ENCODE measurements at regions not wholly inside any gene's neighbourhood (a gene's known extent, or its start where the extent isn't known, plus 50 kb on each side); places are given as distances from the start of the nearest gene placed in this dataset.

DNA sequence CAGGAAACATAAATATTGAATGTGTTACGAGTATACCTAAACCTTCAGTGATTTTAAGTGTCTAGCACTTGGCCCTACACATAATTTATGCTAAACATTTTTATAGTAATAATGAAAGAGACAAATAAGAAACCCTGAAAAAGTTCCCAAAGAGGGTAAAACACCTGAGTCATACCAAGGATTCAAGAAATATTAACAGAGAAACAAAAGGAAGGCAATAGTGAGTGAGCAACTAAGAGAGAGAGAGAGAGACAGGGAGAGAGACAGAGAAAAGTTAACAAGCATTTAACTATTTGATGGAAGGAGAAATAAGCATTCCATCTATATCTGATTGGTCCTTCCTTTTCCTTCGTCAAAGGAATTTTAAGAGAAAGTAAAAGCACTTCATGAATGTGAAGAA, 743.6 kb upstream of the POU3F4 start:
- H2BK120ac ChIP-seq (ENCODE audit: insufficient read depth, low read length, poor library complexity): no peak overlapping the region
- H2AFZ ChIP-seq (ENCODE audit: insufficient read depth, low read length, poor library complexity): no peak overlapping the region
- H3K23ac ChIP-seq (ENCODE audit: low read length): no peak overlapping the region
- H3K4ac ChIP-seq (ENCODE audit: low read depth, low read length): no peak overlapping the region
- H2BK12ac ChIP-seq (ENCODE audit: low read length): no peak overlapping the region
- H4K12ac ChIP-seq (ENCODE audit: low read depth, low read length): no peak overlapping the region
- no peak overlapping the region for H3K4me2 ChIP-seq (ENCODE audit: low read length)
- H3K18ac ChIP-seq (ENCODE audit: low read length): no peak overlapping the region
- no peak overlapping the region for H3K9ac ChIP-seq (ENCODE audit: low read length)
- H3K14ac ChIP-seq (ENCODE audit: low read length): no peak overlapping the region
- WGBS (ENCODE audit: extremely low coverage, insufficient coverage, insufficient read length): no CpG with 5 or more reads among the region's 2 CpGs
- no peak overlapping the region for H2BK5ac ChIP-seq (ENCODE audit: low read depth, low read length, poor library complexity)
- no peak overlapping the region for H3K27ac ChIP-seq (ENCODE audit: low read depth, low read length)
- no peak overlapping the region for H2AK5ac ChIP-seq (ENCODE audit: low read length)
- H3K9me3 ChIP-seq (ENCODE audit: insufficient read depth, low read depth, low read length): no peaks in the 10 kb centered on the region
- no peaks in the 10 kb centered on the region for H3K79me2 ChIP-seq (ENCODE audit: control insufficient read depth, insufficient read depth, low read length, poor library complexity)
- H3K36me3 ChIP-seq (ENCODE audit: control insufficient read depth in 1 of 2, insufficient read depth in 2 of 2, low read length in 2 of 2): no peaks in the 10 kb centered on the region
- H3K79me1 ChIP-seq (ENCODE audit: low read length): no peaks in the 10 kb centered on the region
- no peak overlapping the region for H4K8ac ChIP-seq (ENCODE audit: low read depth, low read length)
- no peak overlapping the region for H3K4me3 ChIP-seq (ENCODE audit: low read depth, low read length)
- no peaks in the 10 kb centered on the region for H3K4me1 ChIP-seq (ENCODE audit: control insufficient read depth in 1 of 2, insufficient read depth in 2 of 2, low read length in 2 of 2)
- no peaks in the 10 kb centered on the region for H3K27me3 ChIP-seq (ENCODE audit: insufficient read depth, low read length)
- no peak overlapping the region for H4K91ac ChIP-seq (ENCODE audit: low read depth, low read length)
- no peak for DNase-seq

DNA sequence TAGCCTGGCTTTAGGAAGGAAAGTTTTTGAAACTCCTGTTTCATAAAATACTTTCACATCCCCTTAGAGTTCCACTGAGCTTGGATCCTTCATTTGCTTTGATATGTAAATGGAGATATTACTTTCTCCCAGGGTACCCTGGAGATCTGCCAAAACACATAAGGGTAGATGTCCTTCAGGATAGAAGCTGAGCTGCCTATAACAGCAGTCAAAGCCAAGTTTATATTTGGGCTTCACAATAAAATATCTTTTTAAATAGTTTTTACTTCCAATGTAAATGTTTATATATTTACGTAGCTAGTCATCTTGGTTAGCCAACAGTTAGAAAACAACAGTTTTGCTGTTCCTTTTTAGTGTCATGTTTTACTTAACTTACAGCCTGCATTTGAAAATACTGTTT, 742.3 kb upstream of the POU3F4 start:
- Histone ChIP-seq H3K23ac (ENCODE audit: low read length) (no peak overlapping the region), H3K4me1 (ENCODE audit: control insufficient read depth in 1 of 2, insufficient read depth in 2 of 2, low read length in 2 of 2) (no peaks in the 10 kb centered on the region), H3K79me1 (ENCODE audit: low read length) (no peaks in the 10 kb centered on the region), H3K4me3 (ENCODE audit: low read depth, low read length) (no peak overlapping the region), H3K27me3 (ENCODE audit: insufficient read depth, low read length) (no peaks in the 10 kb centered on the region), H2AFZ (ENCODE audit: insufficient read depth, low read length, poor library complexity) (no peak overlapping the region), H3K14ac (ENCODE audit: low read length) (no peak overlapping the region), H4K12ac (ENCODE audit: low read depth, low read length) (no peak overlapping the region), H3K36me3 (ENCODE audit: control insufficient read depth in 1 of 2, insufficient read depth in 2 of 2, low read length in 2 of 2) (no peaks in the 10 kb centered on the region), H2BK120ac (ENCODE audit: insufficient read depth, low read length, poor library complexity) (no peak overlapping the region), H3K27ac (ENCODE audit: low read depth, low read length) (no peak overlapping the region), H3K4me2 (ENCODE audit: low read length) (no peak overlapping the region), H3K4ac (ENCODE audit: low read depth, low read length) (no peak overlapping the region), H4K91ac (ENCODE audit: low read depth, low read length) (no peak overlapping the region), H4K8ac (ENCODE audit: low read depth, low read length) (no peak overlapping the region), H3K9me3 (ENCODE audit: insufficient read depth, low read depth, low read length) (no peaks in the 10 kb centered on the region), H3K18ac (ENCODE audit: low read length) (no peak overlapping the region), H2BK5ac (ENCODE audit: low read depth, low read length, poor library complexity) (no peak overlapping the region), H2BK12ac (ENCODE audit: low read length) (no peak overlapping the region), H3K9ac (ENCODE audit: low read length) (no peak overlapping the region), H3K79me2 (ENCODE audit: control insufficient read depth, insufficient read depth, low read length, poor library complexity) (no peaks in the 10 kb centered on the region), H2AK5ac (ENCODE audit: low read length) (no peak overlapping the region)
- no CpG with 5 or more reads among the region's 1 CpG for WGBS (ENCODE audit: extremely low coverage, insufficient coverage, insufficient read length)
- no peak for DNase-seq

DNA sequence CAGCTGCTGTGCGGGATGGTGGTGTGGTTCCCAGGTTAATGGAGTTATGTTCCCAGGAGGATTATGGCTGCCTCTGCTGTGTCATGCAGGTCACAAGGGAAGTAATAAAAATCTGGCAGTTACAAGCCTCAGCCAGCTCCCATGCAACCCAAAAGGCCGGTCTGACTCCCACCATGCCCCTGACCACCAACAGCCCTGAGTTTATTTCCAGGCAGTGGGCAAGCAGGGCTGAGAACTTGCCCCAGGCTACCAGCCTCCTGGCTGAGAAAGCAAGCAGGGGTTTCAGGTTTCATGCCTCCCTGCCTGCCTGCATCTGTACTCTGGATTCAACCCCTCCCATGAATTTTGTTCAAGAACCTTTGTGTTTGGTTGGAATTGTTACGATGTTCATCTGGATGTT, 732.7 kb upstream of the POU3F4 start:
- Histone ChIP-seq H4K12ac (ENCODE audit: low read depth, low read length) (no peak overlapping the region), H3K79me1 (ENCODE audit: low read length) (no peaks in the 10 kb centered on the region), H4K91ac (ENCODE audit: low read depth, low read length) (no peak overlapping the region), H4K8ac (ENCODE audit: low read depth, low read length) (no peak overlapping the region), H3K4me3 (ENCODE audit: low read depth, low read length) (no peak overlapping the region), H3K27me3 (ENCODE audit: insufficient read depth, low read length) (no peaks in the 10 kb centered on the region), H3K27ac (ENCODE audit: low read depth, low read length) (no peak overlapping the region), H2AFZ (ENCODE audit: insufficient read depth, low read length, poor library complexity) (no peak overlapping the region), H2AK5ac (ENCODE audit: low read length) (no peak overlapping the region), H2BK120ac (ENCODE audit: insufficient read depth, low read length, poor library complexity) (no peak overlapping the region), H3K4me1 (ENCODE audit: control insufficient read depth in 1 of 2, insufficient read depth in 2 of 2, low read length in 2 of 2) (no peaks in the 10 kb centered on the region), H3K9me3 (ENCODE audit: insufficient read depth, low read depth, low read length) (no peaks in the 10 kb centered on the region), H2BK5ac (ENCODE audit: low read depth, low read length, poor library complexity) (no peak overlapping the region), H3K9ac (ENCODE audit: low read length) (no peak overlapping the region), H3K18ac (ENCODE audit: low read length) (no peak overlapping the region), H3K79me2 (ENCODE audit: control insufficient read depth, insufficient read depth, low read length, poor library complexity) (no peaks in the 10 kb centered on the region), H3K14ac (ENCODE audit: low read length) (no peak overlapping the region), H3K36me3 (ENCODE audit: control insufficient read depth in 1 of 2, insufficient read depth in 2 of 2, low read length in 2 of 2) (no peaks in the 10 kb centered on the region), H3K4ac (ENCODE audit: low read depth, low read length) (no peak overlapping the region), H2BK12ac (ENCODE audit: low read length) (no peak overlapping the region), H3K23ac (ENCODE audit: low read length) (no peak overlapping the region), H3K4me2 (ENCODE audit: low read length) (no peak overlapping the region)
- WGBS (ENCODE audit: extremely low coverage, insufficient coverage, insufficient read length): no CpG with 5 or more reads among the region's 3 CpGs
- DNase-seq: no peak

DNA sequence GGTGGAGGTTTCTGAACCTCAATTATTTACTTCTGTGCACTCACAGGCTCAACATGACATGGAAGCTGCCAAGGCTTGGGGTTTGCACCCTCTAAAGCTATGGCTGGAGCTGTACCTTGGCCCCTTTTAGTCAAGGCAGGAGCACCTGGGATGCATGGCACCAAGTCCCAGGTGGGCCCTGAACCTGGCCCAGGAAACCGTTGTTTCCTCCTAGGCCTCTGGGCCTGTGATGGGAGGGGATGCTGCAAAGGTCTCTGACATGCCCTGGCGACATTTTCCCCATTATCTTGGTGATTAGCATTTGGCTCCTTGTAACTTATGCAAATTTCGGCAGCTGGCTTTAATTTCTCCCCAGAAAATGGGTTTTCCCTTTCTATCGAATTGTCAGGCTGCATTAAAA, 726.1 kb upstream of the POU3F4 start:
- whole genome bisulfite sequencing (ENCODE audit: extremely low coverage, insufficient coverage, insufficient read length): no CpG with 5 or more reads among the region's 4 CpGs
- Histone ChIP-seq H3K79me1 (ENCODE audit: low read length) (no peaks in the 10 kb centered on the region), H3K9ac (ENCODE audit: low read length) (no peak overlapping the region), H4K91ac (ENCODE audit: low read depth, low read length) (no peak overlapping the region), H3K23ac (ENCODE audit: low read length) (no peak overlapping the region), H3K79me2 (ENCODE audit: control insufficient read depth, insufficient read depth, low read length, poor library complexity) (no peaks in the 10 kb centered on the region), H3K4me3 (ENCODE audit: low read depth, low read length) (no peak overlapping the region), H2BK120ac (ENCODE audit: insufficient read depth, low read length, poor library complexity) (no peak overlapping the region), H3K36me3 (ENCODE audit: control insufficient read depth in 1 of 2, insufficient read depth in 2 of 2, low read length in 2 of 2) (no peaks in the 10 kb centered on the region), H2AFZ (ENCODE audit: insufficient read depth, low read length, poor library complexity) (no peak overlapping the region), H4K8ac (ENCODE audit: low read depth, low read length) (no peak overlapping the region), H3K4me2 (ENCODE audit: low read length) (no peak overlapping the region), H4K12ac (ENCODE audit: low read depth, low read length) (no peak overlapping the region), H3K27ac (ENCODE audit: low read depth, low read length) (no peak overlapping the region), H3K27me3 (ENCODE audit: insufficient read depth, low read length) (no peaks in the 10 kb centered on the region), H2BK5ac (ENCODE audit: low read depth, low read length, poor library complexity) (no peak overlapping the region), H3K18ac (ENCODE audit: low read length) (no peak overlapping the region), H3K9me3 (ENCODE audit: insufficient read depth, low read depth, low read length) (peaks cover 2% of the 10 kb centered on the region), H3K14ac (ENCODE audit: low read length) (no peak overlapping the region), H2AK5ac (ENCODE audit: low read length) (no peak overlapping the region), H3K4ac (ENCODE audit: low read depth, low read length) (no peak overlapping the region), H3K4me1 (ENCODE audit: control insufficient read depth in 1 of 2, insufficient read depth in 2 of 2, low read length in 2 of 2) (no peaks in the 10 kb centered on the region), H2BK12ac (ENCODE audit: low read length) (no peak overlapping the region)
- no peak for DNase-seq
